Parathyroid adenoma (tissue), 2 donors: ENCODE measurements at regions not wholly inside any gene's neighbourhood (a gene's known extent, or its start where the extent isn't known, plus 50 kb on each side); places are given as distances from the start of the nearest gene placed in this dataset.

Experiments used
- H2AFZ ChIP-seq: fragments of 300-600 bp; sonication (generic); one replicate; pipeline ENCODE4 v1.7.0; 2017; ENCODE audit warnings: antibody characterized with exemption, mild to moderate bottlenecking
- H3K27ac ChIP-seq: fragments of 300-600 bp; sonication (generic); one replicate; pipeline ENCODE4 v1.7.0; 2017
- H3K27me3 ChIP-seq: fragments of 300-600 bp; sonication (generic); one replicate; pipeline ENCODE4 v1.7.0; 2017; ENCODE audit warnings: low read length; ENCODE audit not compliant: control insufficient read depth, insufficient read depth
- H3K36me3 ChIP-seq: fragments of 300-600 bp; sonication (generic); one replicate; pipeline ENCODE4 v1.7.0; 2017; ENCODE audit warnings: low read length; ENCODE audit not compliant: control insufficient read depth, insufficient read depth
- H3K4me1 ChIP-seq: fragments of 300-600 bp; sonication (generic); one replicate; pipeline ENCODE4 v1.7.0; 2017; ENCODE audit warnings: control low read depth
- H3K4me2 ChIP-seq: fragments of 300-600 bp; sonication (generic); one replicate; pipeline ENCODE4 v1.7.0; 2017; ENCODE audit warnings: low read length
- H3K4me3 ChIP-seq: fragments of 300-600 bp; sonication (generic); one replicate; pipeline ENCODE4 v1.7.0; 2017; ENCODE audit warnings: low read depth, low read length
- H3K79me2 ChIP-seq: fragments of 300-600 bp; sonication (generic); one replicate; pipeline ENCODE4 v1.7.0; 2017; ENCODE audit warnings: control low read depth
- H3K9ac ChIP-seq: fragments of 300-600 bp; sonication (generic); one replicate; pipeline ENCODE4 v1.7.0; 2017; ENCODE audit warnings: mild to moderate bottlenecking
- H3K9me3 ChIP-seq: fragments of 300-600 bp; sonication (generic); one replicate; pipeline ENCODE4 v1.7.0; 2017; ENCODE audit warnings: low read length; ENCODE audit not compliant: control insufficient read depth
- TF ChIP-seq, protein P1 (sequence below): fragments of 300-600 bp; sonication (generic); IDR thresholded peaks from one replicate; pipeline ENCODE4 v1.7.0; 2017; ENCODE audit warnings: antibody characterized with exemption, mild to moderate bottlenecking
- donor health status: primary hyperparathyroidism.

DNA sequence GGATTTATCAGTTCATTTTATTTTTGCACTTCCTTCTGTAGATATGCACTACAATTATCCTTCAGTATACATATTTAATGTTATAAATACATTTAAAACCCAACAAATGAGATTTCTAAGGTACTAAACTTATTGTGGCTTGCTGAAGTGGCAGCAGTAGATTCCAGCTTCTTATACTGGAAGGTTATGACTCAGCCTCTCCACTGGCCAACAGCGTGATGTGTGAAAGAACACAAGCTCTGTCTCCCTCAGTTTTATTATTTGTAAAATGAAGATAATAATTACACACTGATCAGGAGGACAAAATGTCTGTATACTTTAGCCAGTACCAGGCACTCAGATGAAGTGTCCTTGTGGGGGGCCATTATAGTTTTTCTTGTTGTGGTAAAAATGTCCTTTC, 1147.1 kb downstream of the CNTNAP5 start:
- H3K27ac ChIP-seq, result no peak overlapping the region
- H3K9ac ChIP-seq, result no peak overlapping the region
- H3K4me2 ChIP-seq, result no peak overlapping the region
- H2AFZ ChIP-seq, result no peak overlapping the region
- no peak overlapping the region for H3K4me3 ChIP-seq
- H3K4me1 ChIP-seq, result no peaks in the 10 kb centered on the region
- no peaks in the 10 kb centered on the region for H3K36me3 ChIP-seq
- H3K79me2 ChIP-seq, result no peaks in the 10 kb centered on the region
- H3K27me3 ChIP-seq, result no peaks in the 10 kb centered on the region
- H3K9me3 ChIP-seq, result no peaks in the 10 kb centered on the region
- TF ChIP-seq, protein P1, sequence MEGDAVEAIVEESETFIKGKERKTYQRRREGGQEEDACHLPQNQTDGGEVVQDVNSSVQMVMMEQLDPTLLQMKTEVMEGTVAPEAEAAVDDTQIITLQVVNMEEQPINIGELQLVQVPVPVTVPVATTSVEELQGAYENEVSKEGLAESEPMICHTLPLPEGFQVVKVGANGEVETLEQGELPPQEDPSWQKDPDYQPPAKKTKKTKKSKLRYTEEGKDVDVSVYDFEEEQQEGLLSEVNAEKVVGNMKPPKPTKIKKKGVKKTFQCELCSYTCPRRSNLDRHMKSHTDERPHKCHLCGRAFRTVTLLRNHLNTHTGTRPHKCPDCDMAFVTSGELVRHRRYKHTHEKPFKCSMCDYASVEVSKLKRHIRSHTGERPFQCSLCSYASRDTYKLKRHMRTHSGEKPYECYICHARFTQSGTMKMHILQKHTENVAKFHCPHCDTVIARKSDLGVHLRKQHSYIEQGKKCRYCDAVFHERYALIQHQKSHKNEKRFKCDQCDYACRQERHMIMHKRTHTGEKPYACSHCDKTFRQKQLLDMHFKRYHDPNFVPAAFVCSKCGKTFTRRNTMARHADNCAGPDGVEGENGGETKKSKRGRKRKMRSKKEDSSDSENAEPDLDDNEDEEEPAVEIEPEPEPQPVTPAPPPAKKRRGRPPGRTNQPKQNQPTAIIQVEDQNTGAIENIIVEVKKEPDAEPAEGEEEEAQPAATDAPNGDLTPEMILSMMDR, result no peak

DNA sequence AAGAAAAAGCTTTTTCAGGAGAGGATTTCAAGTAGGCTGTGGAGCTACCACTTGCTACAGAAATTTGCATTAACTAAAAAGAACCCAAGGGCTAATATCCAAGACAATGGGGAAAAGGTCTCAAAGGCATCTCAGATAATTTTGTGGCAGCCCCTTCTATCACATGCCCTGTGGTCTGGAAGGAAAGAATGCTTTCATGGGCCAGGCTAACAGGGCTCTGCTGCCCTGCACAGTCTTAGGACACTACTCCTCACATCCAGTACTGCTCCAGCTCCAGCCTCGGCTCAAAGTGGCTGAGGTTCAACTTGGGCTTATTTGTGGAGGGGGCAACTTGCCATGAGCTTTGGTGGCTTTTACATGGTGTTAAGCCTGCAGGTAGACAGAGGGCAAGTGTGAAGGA, 1150.3 kb downstream of the CNTNAP5 start:
- H3K9ac ChIP-seq, result no peak overlapping the region
- H3K27ac ChIP-seq, result no peak overlapping the region
- no peaks in the 10 kb centered on the region for H3K9me3 ChIP-seq
- no peaks in the 10 kb centered on the region for H3K27me3 ChIP-seq
- no peaks in the 10 kb centered on the region for H3K79me2 ChIP-seq
- no peak overlapping the region for H3K4me2 ChIP-seq
- TF ChIP-seq, protein P1, result no peak
- H3K36me3 ChIP-seq, result no peaks in the 10 kb centered on the region
- no peak overlapping the region for H2AFZ ChIP-seq
- no peak overlapping the region for H3K4me3 ChIP-seq
- no peaks in the 10 kb centered on the region for H3K4me1 ChIP-seq

DNA sequence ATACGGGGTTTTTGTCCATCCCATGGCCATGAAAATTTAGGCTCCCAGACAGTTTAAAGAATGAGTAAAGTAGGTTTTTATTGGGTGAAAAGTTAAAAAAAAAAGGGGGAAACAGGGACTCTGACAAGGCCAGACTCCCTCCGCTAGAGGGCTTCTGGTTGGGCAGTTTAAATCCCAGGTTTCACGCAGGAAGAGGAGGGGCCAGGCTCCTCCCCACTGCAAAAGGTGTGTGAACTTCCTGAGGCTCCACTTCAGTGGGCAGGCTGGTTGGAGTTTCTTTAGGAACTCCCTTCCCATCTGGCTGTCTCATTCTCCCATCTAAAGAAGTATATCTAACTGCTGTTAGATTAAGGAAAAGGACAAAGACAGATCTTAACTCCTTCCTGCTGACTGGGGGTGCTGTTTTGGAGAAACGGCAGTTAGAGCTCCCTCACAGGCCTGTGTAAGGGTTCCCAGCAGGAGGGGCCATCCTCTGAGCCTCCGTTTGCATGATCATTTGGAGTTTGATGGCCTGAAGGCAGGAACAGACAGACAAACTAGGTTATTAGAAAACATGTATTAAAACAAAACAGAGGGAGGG, 1160.7 kb downstream of the CNTNAP5 start:
- no peak overlapping the region for H3K9ac ChIP-seq
- TF ChIP-seq, protein P1, result no peak
- H3K36me3 ChIP-seq, result no peaks in the 10 kb centered on the region
- H3K27ac ChIP-seq, result no peak overlapping the region
- H3K4me2 ChIP-seq, result no peak overlapping the region
- no peak overlapping the region for H3K4me3 ChIP-seq
- H3K79me2 ChIP-seq, result no peaks in the 10 kb centered on the region
- no peaks in the 10 kb centered on the region for H3K27me3 ChIP-seq
- H2AFZ ChIP-seq, result no peak overlapping the region
- H3K4me1 ChIP-seq, result no peaks in the 10 kb centered on the region
- no peaks in the 10 kb centered on the region for H3K9me3 ChIP-seq

DNA sequence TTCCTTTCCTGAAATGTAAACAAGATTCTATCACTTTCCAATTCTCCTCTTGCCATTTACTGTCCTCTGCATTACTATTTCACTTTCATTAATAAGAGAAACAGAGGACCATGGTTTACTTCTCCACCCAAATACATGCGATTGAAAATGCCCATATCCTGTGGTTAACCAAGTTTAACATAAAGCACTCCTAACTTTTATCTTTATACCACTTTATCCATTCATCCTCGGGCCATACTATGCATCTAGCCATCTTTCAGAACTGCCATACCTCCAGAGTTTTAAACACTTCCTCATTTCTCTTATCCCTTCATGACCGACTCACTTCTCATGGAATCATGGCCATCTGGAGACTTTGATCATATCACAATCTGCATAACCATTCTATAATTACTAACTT, 1182.3 kb downstream of the CNTNAP5 start:
- TF ChIP-seq, protein P1, result no peak
- H3K4me1 ChIP-seq, result no peaks in the 10 kb centered on the region
- no peak overlapping the region for H3K27ac ChIP-seq
- H3K4me2 ChIP-seq, result no peak overlapping the region
- H3K4me3 ChIP-seq, result no peak overlapping the region
- no peaks in the 10 kb centered on the region for H3K27me3 ChIP-seq
- no peak overlapping the region for H2AFZ ChIP-seq
- no peak overlapping the region for H3K9ac ChIP-seq
- H3K36me3 ChIP-seq, result no peaks in the 10 kb centered on the region
- no peaks in the 10 kb centered on the region for H3K9me3 ChIP-seq
- H3K79me2 ChIP-seq, result no peaks in the 10 kb centered on the region

DNA sequence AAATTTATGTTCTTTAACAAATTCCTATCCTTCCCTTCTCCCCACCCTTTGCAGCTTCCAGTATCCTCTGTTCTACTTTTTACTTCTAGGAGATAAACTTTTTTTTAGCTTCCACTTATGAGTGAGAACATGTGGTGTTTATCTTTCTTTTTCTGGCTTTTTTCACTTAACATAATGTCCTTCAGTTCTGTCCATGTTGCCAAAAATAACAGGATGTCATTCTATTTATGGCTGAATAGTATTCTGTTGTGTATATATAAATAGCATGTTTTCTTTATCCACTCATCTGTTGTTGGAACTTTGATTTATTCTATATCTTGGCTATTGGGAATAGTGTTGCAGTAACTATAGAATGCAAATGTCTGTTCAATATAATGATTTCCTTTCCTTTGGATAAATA, 1191.2 kb downstream of the CNTNAP5 start:
- TF ChIP-seq, protein P1, result no peak
- Histone ChIP-seq H3K9ac (no peak overlapping the region), H3K4me1 (no peaks in the 10 kb centered on the region), H3K9me3 (no peaks in the 10 kb centered on the region), H2AFZ (no peak overlapping the region), H3K27ac (no peak overlapping the region), H3K36me3 (no peaks in the 10 kb centered on the region), H3K27me3 (no peaks in the 10 kb centered on the region), H3K4me2 (no peak overlapping the region), H3K4me3 (no peak overlapping the region), H3K79me2 (no peaks in the 10 kb centered on the region)
